ENCODE measurements at regions not wholly inside any gene's neighbourhood (a gene's known extent, or its start where the extent isn't known, plus 50 kb on each side); places are given as distances from the start of the nearest gene placed in this dataset.

GRCh38 chr2:12584338-12584737, 132.4 kb upstream of the TRIB2 start:
- in situ Hi-C loops (cut with MboI; ENCODE audit: low sequenced_read_pairs, unreplicated experiment), result no loop called here
- no peak for DNase-seq (ENCODE audit: low spot score)
- TF ChIP-seq, protein P1, sequence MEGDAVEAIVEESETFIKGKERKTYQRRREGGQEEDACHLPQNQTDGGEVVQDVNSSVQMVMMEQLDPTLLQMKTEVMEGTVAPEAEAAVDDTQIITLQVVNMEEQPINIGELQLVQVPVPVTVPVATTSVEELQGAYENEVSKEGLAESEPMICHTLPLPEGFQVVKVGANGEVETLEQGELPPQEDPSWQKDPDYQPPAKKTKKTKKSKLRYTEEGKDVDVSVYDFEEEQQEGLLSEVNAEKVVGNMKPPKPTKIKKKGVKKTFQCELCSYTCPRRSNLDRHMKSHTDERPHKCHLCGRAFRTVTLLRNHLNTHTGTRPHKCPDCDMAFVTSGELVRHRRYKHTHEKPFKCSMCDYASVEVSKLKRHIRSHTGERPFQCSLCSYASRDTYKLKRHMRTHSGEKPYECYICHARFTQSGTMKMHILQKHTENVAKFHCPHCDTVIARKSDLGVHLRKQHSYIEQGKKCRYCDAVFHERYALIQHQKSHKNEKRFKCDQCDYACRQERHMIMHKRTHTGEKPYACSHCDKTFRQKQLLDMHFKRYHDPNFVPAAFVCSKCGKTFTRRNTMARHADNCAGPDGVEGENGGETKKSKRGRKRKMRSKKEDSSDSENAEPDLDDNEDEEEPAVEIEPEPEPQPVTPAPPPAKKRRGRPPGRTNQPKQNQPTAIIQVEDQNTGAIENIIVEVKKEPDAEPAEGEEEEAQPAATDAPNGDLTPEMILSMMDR (IDR thresholded peaks at IDR 0.05; ENCODE audit: borderline replicate concordance, control extremely low read depth, extremely low read depth, insufficient read depth, missing control alignments), result no peak

- in situ Hi-C loops (cut with MboI; ENCODE audit: low sequenced_read_pairs, unreplicated experiment), result no loop called here
- TF ChIP-seq, protein P1 (IDR thresholded peaks at IDR 0.05; ENCODE audit: borderline replicate concordance, control extremely low read depth, extremely low read depth, insufficient read depth, missing control alignments), result no peak
- no peak for DNase-seq (ENCODE audit: low spot score)
Measured at GRCh38 chr2:12585784-12586183, 131.0 kb upstream of the TRIB2 start.

GRCh38 chr2:12587228-12587627, 129.5 kb upstream of the TRIB2 start:
- TF ChIP-seq, protein P1 (IDR thresholded peaks at IDR 0.05; ENCODE audit: borderline replicate concordance, control extremely low read depth, extremely low read depth, insufficient read depth, missing control alignments), result no peak
- no peak for DNase-seq (ENCODE audit: low spot score)
- in situ Hi-C loops (cut with MboI; ENCODE audit: low sequenced_read_pairs, unreplicated experiment), result no loop called here

- TF ChIP-seq, protein P1 (IDR thresholded peaks at IDR 0.05; ENCODE audit: borderline replicate concordance, control extremely low read depth, extremely low read depth, insufficient read depth, missing control alignments), result no peak
- DNase-seq (ENCODE audit: low spot score), result peak; percentile 3
- in situ Hi-C loops (cut with MboI; ENCODE audit: low sequenced_read_pairs, unreplicated experiment), result no loop called here
Measured at GRCh38 chr2:12587729-12588522, 128.8 kb upstream of the TRIB2 start.

- no peak for DNase-seq (ENCODE audit: low spot score)
- TF ChIP-seq, protein P1 (IDR thresholded peaks at IDR 0.05; ENCODE audit: borderline replicate concordance, control extremely low read depth, extremely low read depth, insufficient read depth, missing control alignments), result no peak
- in situ Hi-C loops (cut with MboI; ENCODE audit: low sequenced_read_pairs, unreplicated experiment), result no loop called here
Measured at GRCh38 chr2:12588986-12589385, 127.8 kb upstream of the TRIB2 start.

DNA sequence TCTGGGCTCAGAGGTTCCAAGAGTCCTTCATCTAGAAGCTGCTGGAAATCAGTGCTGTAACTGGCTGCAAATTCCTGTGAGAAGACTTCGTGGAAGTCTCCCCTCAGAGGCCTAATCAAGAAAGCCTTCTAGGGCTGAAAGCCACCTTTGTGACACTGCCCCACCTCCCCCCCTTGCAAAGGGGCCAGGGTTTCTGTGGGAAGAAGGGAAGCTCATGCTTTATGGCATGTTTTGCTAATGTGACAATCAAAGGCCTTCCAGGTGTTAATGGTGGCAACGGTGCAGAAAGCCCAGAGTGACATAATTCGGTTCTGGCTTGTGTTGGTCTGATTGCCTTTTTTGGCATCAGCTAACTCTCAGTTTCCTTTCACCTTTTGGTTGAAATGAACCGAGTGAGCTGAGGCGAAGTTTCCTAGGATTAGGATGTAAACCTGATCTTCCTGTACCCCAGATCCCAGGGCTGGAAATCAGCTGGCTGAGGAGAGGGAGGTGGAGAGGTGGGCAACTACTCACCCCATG, 126.9 kb upstream of the TRIB2 start:
- in situ Hi-C loops (cut with MboI; ENCODE audit: low sequenced_read_pairs, unreplicated experiment), result no loop called here
- DNase-seq (ENCODE audit: low spot score), result no peak
- TF ChIP-seq, protein P1 (IDR thresholded peaks at IDR 0.05; ENCODE audit: borderline replicate concordance, control extremely low read depth, extremely low read depth, insufficient read depth, missing control alignments), result no peak

Data from GM13976 (cell line).